K562 (cell line): ENCODE measurements at regions not wholly inside any gene's neighbourhood (a gene's known extent, or its start where the extent isn't known, plus 50 kb on each side); places are given as distances from the start of the nearest gene placed in this dataset.

Experiments used
- E2F1 ChIP-seq: sonication (generic); formaldehyde crosslinking; IDR thresholded peaks from 2 replicates; pipeline ENCODE4 v1.8.1; 2023; ENCODE audit warnings: mild to moderate bottlenecking, missing genetic modification reagents, moderate library complexity
- ELF4 ChIP-seq: fragments of 450-650 bp; formaldehyde crosslinking; IDR thresholded peaks from 2 replicates; pipeline ENCODE4 v1.4.0; 2022; ENCODE audit warnings: missing genetic modification characterization
- ETV5 ChIP-seq: sonication (generic); formaldehyde crosslinking; IDR thresholded peaks from 2 replicates; pipeline ENCODE4 v1.4.0; 2020; ENCODE audit warnings: low read depth, mild to moderate bottlenecking, missing genetic modification reagents
- GTF2F1 ChIP-seq: IDR thresholded peaks from 2 replicates; pipeline ENCODE4 v1.6.1; 2011; ENCODE audit warnings: low read depth, low read length, improper control_type of control experiment
- KLF1 ChIP-seq: fragments of 450-650 bp; IDR thresholded peaks from 2 replicates; pipeline ENCODE4 v1.6.1; 2016; ENCODE audit warnings: missing genetic modification characterization, missing compliant biosample characterization
- LARP7 ChIP-seq: fragments of 450-650 bp; IDR thresholded peaks from 2 replicates; pipeline ENCODE4 v1.6.1; 2016
- NKRF ChIP-seq: fragments of 450-650 bp; IDR thresholded peaks from 2 replicates; pipeline ENCODE4 v1.6.1; 2016; ENCODE audit warnings: borderline replicate concordance
- PPARD ChIP-seq: fragments of 250-450 bp; sonication (Bioruptor Pico); IDR thresholded peaks from 2 replicates; pipeline ENCODE4 v1.8.0; 2022; ENCODE audit warnings: inconsistent platforms, mild to moderate bottlenecking, moderate library complexity
- PRMT5 ChIP-seq: sonication (generic); formaldehyde crosslinking; IDR thresholded peaks from 2 replicates; pipeline ENCODE4 v1.5.0; 2020; ENCODE audit warnings: missing genetic modification reagents
- RBM17 ChIP-seq: fragments of 200-400 bp; formaldehyde crosslinking; IDR thresholded peaks from 2 replicates; pipeline ENCODE4 v1.6.1; 2017; ENCODE audit warnings: low read depth, mild to moderate bottlenecking, low read length, borderline replicate concordance
- RBM22 ChIP-seq: fragments of 200-400 bp; formaldehyde crosslinking; IDR thresholded peaks from 2 replicates; pipeline ENCODE4 v1.6.1; 2018; ENCODE audit warnings: low read length, low read depth; ENCODE audit not compliant: poor library complexity, severe bottlenecking
- TEAD1 ChIP-seq, 2 experiments: fragments of 450-650 bp in 1 of 2; sonication (generic) in 1 of 2; formaldehyde crosslinking; IDR thresholded peaks; 2 replicates each; pipeline versions ENCODE4 v1.4.0 to v1.8.0; 2020 to 2022; ENCODE audit warnings: mild to moderate bottlenecking in 2 of 2, missing genetic modification reagents in 1 of 2
- TFAP4 ChIP-seq: sonication (generic); formaldehyde crosslinking; IDR thresholded peaks from 2 replicates; pipeline ENCODE4 v1.8.0; 2022; ENCODE audit warnings: missing genetic modification reagents, mild to moderate bottlenecking, moderate library complexity, borderline replicate concordance
- ZBTB8A ChIP-seq: fragments of 450-650 bp; IDR thresholded peaks from 2 replicates; pipeline ENCODE4 v1.6.1; 2018; ENCODE audit warnings: mild to moderate bottlenecking, moderate library complexity; ENCODE audit not compliant: partially characterized antibody
- ZNF174 ChIP-seq: fragments of 250-450 bp; sonication (Bioruptor Pico); IDR thresholded peaks from 2 replicates; pipeline ENCODE4 v1.4.0; 2020; ENCODE audit warnings: mild to moderate bottlenecking
- ZNF311 ChIP-seq: fragments of 250-450 bp; sonication (Bioruptor Pico); IDR thresholded peaks from 2 replicates; pipeline ENCODE4 v1.4.0; 2020; ENCODE audit warnings: mild to moderate bottlenecking, moderate library complexity
- ZNF740 ChIP-seq, 3 experiments: fragments of 200-800 bp in 1 of 3; sonication (Bioruptor generic) in 1 of 3; sonication (generic) in 1 of 3; formaldehyde crosslinking in 1 of 3; IDR thresholded peaks; 2 replicates each; pipeline versions ENCODE4 v1.6.1 to v1.8.0; 2016 to 2022; ENCODE audit warnings: mild to moderate bottlenecking in 2 of 3, missing compliant biosample characterization in 2 of 3, missing genetic modification characterization in 2 of 3, missing genetic modification reagents in 1 of 3
- TF ChIP-seq, protein P1 (sequence below): fragments of 250-450 bp; sonication (Bioruptor Pico); IDR thresholded peaks from 2 replicates; pipeline ENCODE4 v1.4.0; 2020
- TF ChIP-seq, protein P2 (sequence below): sonication (generic); formaldehyde crosslinking; IDR thresholded peaks from 2 replicates; pipeline ENCODE4 v1.8.0; 2022; ENCODE audit warnings: missing genetic modification reagents, mild to moderate bottlenecking, borderline replicate concordance
- TF ChIP-seq, protein P3 (sequence below), 2 experiments: fragments of 450-650 bp; IDR thresholded peaks; 2 replicates each; pipeline ENCODE4 v1.6.1; 2016

DNA sequence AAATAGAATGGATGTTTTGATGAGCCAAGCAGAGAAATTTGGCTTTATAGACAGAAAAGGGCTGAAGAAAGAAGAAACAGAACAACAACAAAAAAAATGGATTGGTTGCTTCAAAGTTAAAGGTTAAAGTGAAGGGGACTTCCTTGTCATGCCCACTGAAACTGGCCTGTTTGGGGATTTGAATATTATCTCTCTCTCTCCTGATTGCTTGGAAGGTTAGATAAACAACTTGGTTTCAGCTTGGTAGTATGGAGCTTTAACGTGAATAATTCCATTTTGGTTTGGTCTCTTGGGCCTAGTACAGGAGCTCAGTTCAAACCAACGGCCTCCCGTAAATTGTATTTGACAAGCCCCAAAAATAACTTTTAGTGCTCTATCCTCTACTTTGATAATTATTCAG is 70.8 kb upstream of the MBNL1 start (continued):
- no peak for TF ChIP-seq ZNF740 (CRISPR knock-in tag; IDR thresholded peaks at IDR 0.05)
- peak in 1 of 2 experiments; percentile 60; a peak in 1 of 4 replicates for TF ChIP-seq ZNF740 (tag; IDR thresholded peaks at IDR 0.05)
- no peak for TF ChIP-seq E2F1
- TF ChIP-seq, protein P1, sequence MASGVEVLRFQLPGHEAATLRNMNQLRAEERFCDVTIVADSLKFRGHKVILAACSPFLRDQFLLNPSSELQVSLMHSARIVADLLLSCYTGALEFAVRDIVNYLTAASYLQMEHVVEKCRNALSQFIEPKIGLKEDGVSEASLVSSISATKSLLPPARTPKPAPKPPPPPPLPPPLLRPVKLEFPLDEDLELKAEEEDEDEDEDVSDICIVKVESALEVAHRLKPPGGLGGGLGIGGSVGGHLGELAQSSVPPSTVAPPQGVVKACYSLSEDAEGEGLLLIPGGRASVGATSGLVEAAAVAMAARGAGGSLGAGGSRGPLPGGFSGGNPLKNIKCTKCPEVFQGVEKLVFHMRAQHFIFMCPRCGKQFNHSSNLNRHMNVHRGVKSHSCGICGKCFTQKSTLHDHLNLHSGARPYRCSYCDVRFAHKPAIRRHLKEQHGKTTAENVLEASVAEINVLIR (CRISPR knock-in tag) = no peak
- no peak for TF ChIP-seq RBM17
- TF ChIP-seq TEAD1 (CRISPR knock-in tag; IDR thresholded peaks at IDR 0.05) = 0 out of 4 replicates have a peak, but pooled peaks of 1 of the 2 experiments have one; percentile 35
- TF ChIP-seq ZNF311 = peak; percentile 61; the same call in 1 of the 2 replicates
- TF ChIP-seq NKRF = no peak
- TF ChIP-seq KLF1 = no peak
- TF ChIP-seq, protein P2, sequence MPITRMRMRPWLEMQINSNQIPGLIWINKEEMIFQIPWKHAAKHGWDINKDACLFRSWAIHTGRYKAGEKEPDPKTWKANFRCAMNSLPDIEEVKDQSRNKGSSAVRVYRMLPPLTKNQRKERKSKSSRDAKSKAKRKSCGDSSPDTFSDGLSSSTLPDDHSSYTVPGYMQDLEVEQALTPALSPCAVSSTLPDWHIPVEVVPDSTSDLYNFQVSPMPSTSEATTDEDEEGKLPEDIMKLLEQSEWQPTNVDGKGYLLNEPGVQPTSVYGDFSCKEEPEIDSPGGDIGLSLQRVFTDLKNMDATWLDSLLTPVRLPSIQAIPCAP (CRISPR knock-in tag) = no peak
- TF ChIP-seq GTF2F1 = no peak
- TF ChIP-seq ELF4 (CRISPR knock-in tag) = no peak
- no peak for TF ChIP-seq RBM22
- TF ChIP-seq PPARD (CRISPR knock-in tag) = no peak
- TF ChIP-seq ETV5 (CRISPR knock-in tag) = no peak
- TF ChIP-seq, protein P3, sequence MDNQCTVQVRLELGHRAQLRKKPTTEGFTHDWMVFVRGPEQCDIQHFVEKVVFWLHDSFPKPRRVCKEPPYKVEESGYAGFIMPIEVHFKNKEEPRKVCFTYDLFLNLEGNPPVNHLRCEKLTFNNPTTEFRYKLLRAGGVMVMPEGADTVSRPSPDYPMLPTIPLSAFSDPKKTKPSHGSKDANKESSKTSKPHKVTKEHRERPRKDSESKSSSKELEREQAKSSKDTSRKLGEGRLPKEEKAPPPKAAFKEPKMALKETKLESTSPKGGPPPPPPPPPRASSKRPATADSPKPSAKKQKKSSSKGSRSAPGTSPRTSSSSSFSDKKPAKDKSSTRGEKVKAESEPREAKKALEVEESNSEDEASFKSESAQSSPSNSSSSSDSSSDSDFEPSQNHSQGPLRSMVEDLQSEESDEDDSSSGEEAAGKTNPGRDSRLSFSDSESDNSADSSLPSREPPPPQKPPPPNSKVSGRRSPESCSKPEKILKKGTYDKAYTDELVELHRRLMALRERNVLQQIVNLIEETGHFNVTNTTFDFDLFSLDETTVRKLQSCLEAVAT (IDR thresholded peaks at IDR 0.05) = no peak
- TF ChIP-seq ZNF174 = no peak
- TF ChIP-seq PRMT5 (CRISPR knock-in tag) = no peak
- no peak for TF ChIP-seq LARP7
- no peak for TF ChIP-seq ZBTB8A
- TF ChIP-seq TFAP4 (CRISPR knock-in tag) = no peak
